NCI-H1417 (cell line): ENCODE measurements at regions not wholly inside any gene's neighbourhood (a gene's known extent, or its start where the extent isn't known, plus 50 kb on each side); places are given as distances from the start of the nearest gene placed in this dataset.
A peak's percentile ranks its signal among the peaks of the same experiment; 100 is the strongest.

Experiments used
- DNase-seq, 3 experiments: peaks; one replicate each; lab custom pipeline; 2025; lab: John Stamatoyannopoulos, UW

GRCh38 chr2:234765279-234765678, 186.5 kb upstream of the SH3BP4 start:
- no peak for DNase-seq

- no peak for DNase-seq
These were observed 187.4 kb upstream of the SH3BP4 start for GRCh38 chr2:234764372-234764771.

GRCh38 chr2:234763002-234763873, 188.6 kb upstream of the SH3BP4 start:
- DNase-seq, result no peak

GRCh38 chr2:234761910-234762309, 189.9 kb upstream of the SH3BP4 start:
- no peak for DNase-seq

- no peak for DNase-seq
These were observed 197.7 kb upstream of the SH3BP4 start for GRCh38 chr2:234754126-234754525.

GRCh38 chr2:234753701-234754100, 198.1 kb upstream of the SH3BP4 start:
- no peak for DNase-seq

GRCh38 chr2:234752966-234753365, 198.9 kb upstream of the SH3BP4 start:
- no peak for DNase-seq

- DNase-seq, result peak in 1 of 3 experiments; percentile 28
These were observed 200.4 kb upstream of the SH3BP4 start for GRCh38 chr2:234751275-234751973.

- DNase-seq, result no peak
These were observed 203.8 kb upstream of the SH3BP4 start for GRCh38 chr2:234747833-234748559.

- DNase-seq, result no peak
These were observed 204.8 kb upstream of the SH3BP4 start for GRCh38 chr2:234747032-234747431.

GRCh38 chr2:234745347-234745746, 206.5 kb upstream of the SH3BP4 start:
- no peak for DNase-seq

GRCh38 chr2:234741976-234742375, 209.8 kb upstream of the SH3BP4 start:
- no peak for DNase-seq

GRCh38 chr2:234739061-234739460, 212.8 kb upstream of the SH3BP4 start:
- no peak for DNase-seq

GRCh38 chr2:234735829-234736228, 216.0 kb upstream of the SH3BP4 start:
- no peak for DNase-seq

- no peak for DNase-seq
These were observed 217.8 kb upstream of the SH3BP4 start for GRCh38 chr2:234733795-234734600.

- DNase-seq, result no peak
These were observed 218.7 kb upstream of the SH3BP4 start for GRCh38 chr2:234733093-234733489.

GRCh38 chr2:234732404-234733092, 219.3 kb upstream of the SH3BP4 start:
- DNase-seq, result no peak

GRCh38 chr2:234731236-234731635, 220.6 kb upstream of the SH3BP4 start:
- no peak for DNase-seq

- DNase-seq, result peak in 1 of 3 experiments; percentile 32
These were observed 221.7 kb upstream of the SH3BP4 start for GRCh38 chr2:234730066-234730640.

- no peak for DNase-seq
These were observed 226.1 kb upstream of the SH3BP4 start for GRCh38 chr2:234725528-234726264.
